Natural killer cell treated with Interleukin-12 subunit alpha and Interleukin-12 subunit beta and Interleukin-15 and Interleukin-18, amount 100 ng/mL, for 72 hours (primary cell): ENCODE measurements at regions not wholly inside any gene's neighbourhood (a gene's known extent, or its start where the extent isn't known, plus 50 kb on each side); places are given as distances from the start of the nearest gene placed in this dataset.
"Not testable (repeated sequence)": the region's sequence is repeated elsewhere in the genome, so short reads cannot be mapped to it uniquely, and the experiment has no call there.

ENCODE experiments used
- ATAC-seq, 2 donors: fragments of 150-1000 bp; cut with Tn5 transposase in 1 of 2; sonication (Bioruptor Pico), chemical (Tn5 transposase) in 1 of 2; 2 replicates each; pipeline ENCODE4 v1.10.0; 2021
- DNase-seq: peaks from one replicate; pipeline ENCODE4 v3.0.0; 2022; ENCODE audit warnings: low spot score
- H3K27ac Mint-ChIP-seq, 2 donors: 1 replicate in 1 of 2; 2 replicates in 1 of 2; pipeline ENCODE4 v1.8.0; 2022; ENCODE audit warnings: mixed read lengths in 2 of 2, mild to moderate bottlenecking in 1 of 2, moderate library complexity in 1 of 2
- H3K27me3 Mint-ChIP-seq, 2 donors: 1 replicate in 1 of 2; 2 replicates in 1 of 2; pipeline ENCODE4 v1.8.0; 2022; ENCODE audit warnings: mixed read lengths in 2 of 2
- H3K36me3 Mint-ChIP-seq: one replicate; pipeline ENCODE4 v1.8.0; 2022; ENCODE audit warnings: mixed read lengths
- H3K4me1 Mint-ChIP-seq, 2 donors: 1 replicate in 1 of 2; 2 replicates in 1 of 2; pipeline ENCODE4 v1.8.0; 2022; ENCODE audit warnings: low read depth in 2 of 2, mixed read lengths in 2 of 2, mild to moderate bottlenecking in 1 of 2
- H3K4me3 Mint-ChIP-seq: one replicate; pipeline ENCODE4 v1.8.0; 2022; ENCODE audit warnings: mixed read lengths
- H3K9me3 Mint-ChIP-seq: 2 replicates; pipeline ENCODE4 v1.8.0; 2022; ENCODE audit warnings: mixed read lengths

DNA sequence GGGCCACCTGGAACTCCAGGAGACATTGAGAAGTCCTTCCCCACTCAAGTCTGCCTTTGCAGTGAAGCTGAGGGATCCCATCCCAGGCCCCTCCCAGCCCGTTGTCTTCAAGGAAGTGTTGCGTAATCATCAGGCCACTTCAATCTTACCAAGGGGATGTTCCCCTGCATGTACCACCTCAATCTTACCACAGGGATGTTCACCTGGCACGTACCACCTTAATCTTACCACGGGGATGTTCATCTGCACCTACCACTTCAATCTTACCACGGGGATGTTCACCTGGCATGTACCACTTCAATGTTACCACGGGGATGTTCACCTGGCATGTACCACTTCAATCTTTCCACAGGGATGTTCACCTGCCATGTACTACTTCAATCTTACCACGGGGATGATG, 108.0 kb upstream of the SYN3 start:
- DNase-seq = no peak
- Mint-ChIP-seq H3K36me3 (no peaks in the 10 kb centered on the region), H3K4me3 (no peak overlapping the region), H3K27me3 (peaks cover 10 to 13% of the 10 kb centered on the region in 2 donors), H3K27ac (no peak overlapping the region), H3K9me3 (peaks cover 8% of the 10 kb centered on the region), H3K4me1 (no peaks in the 10 kb centered on the region)
- no peak for ATAC-seq

DNA sequence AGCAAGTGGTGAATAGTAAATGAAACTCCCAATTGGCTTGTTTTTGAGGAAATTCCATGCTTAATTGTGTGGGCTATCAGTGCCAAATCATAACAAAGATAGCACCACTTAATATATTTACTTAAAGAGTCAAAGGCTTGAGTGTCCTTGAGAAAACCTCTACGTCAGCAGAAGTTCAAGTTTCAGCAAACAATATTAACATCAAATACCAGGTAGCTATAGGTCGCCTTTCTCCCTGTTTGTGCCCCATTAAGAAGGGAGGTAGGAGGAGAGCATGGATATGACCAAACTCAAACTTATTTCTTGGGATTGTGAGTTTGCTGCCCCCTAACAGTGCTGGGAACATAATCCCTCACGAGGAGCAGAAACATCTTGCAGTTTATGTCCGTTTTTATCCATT, 105.6 kb upstream of the SYN3 start:
- no peaks in the 10 kb centered on the region for H3K4me1 Mint-ChIP-seq
- ATAC-seq = no peak
- H3K27ac Mint-ChIP-seq = no peak overlapping the region
- no peaks in the 10 kb centered on the region for H3K36me3 Mint-ChIP-seq
- H3K27me3 Mint-ChIP-seq = peaks cover 7 to 14% of the 10 kb centered on the region in 2 donors
- peaks cover 4% of the 10 kb centered on the region for H3K9me3 Mint-ChIP-seq
- no peak overlapping the region for H3K4me3 Mint-ChIP-seq
- no peak for DNase-seq

DNA sequence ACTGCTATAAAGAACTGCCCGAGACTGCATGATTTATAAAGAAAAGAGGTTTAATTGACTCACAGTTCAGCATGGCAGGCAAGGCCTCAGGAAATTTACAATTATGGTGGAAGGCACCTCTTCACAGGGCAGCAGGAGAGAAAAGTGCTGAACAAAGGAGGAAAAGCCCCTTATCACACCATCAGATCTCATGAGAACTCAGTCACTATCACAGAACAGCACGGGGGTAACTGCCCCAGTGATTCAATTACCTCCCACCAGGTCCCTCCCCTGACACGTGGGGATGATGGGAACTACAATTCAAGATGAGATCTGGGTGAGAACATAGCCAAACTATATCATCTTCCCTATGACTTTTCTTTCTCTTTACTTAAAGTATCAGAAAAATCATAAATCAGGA, 104.0 kb upstream of the SYN3 start:
- Mint-ChIP-seq H3K4me1 (no peaks in the 10 kb centered on the region), H3K9me3 (peaks cover 4% of the 10 kb centered on the region), H3K4me3 (no peak overlapping the region), H3K27ac (no peak overlapping the region), H3K27me3 (peaks cover 13 to 14% of the 10 kb centered on the region in 2 donors), H3K36me3 (peaks cover 5% of the 10 kb centered on the region)
- ATAC-seq (no peak), DNase-seq (no peak)

DNA sequence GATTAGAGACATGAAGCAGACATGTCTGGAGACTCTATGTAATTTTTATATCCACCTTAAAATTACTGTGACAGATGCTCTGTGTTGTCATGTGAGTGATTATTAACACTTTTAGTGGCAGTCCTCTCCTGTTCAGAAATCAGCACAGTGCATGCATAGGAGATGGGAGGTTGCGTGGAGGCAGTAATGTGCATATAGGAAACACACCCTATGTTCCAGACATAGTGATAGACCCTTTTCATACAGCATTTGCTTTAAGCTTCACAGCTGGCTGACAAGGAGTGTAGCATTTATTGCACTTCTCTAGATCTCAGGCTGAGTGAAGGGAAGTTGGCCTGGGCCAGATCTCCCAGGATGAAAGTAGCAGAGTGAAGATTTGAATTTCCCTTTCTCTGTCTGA, 102.3 kb upstream of the SYN3 start:
- Mint-ChIP-seq H3K27ac (no peak overlapping the region), H3K36me3 (peaks cover 6% of the 10 kb centered on the region), H3K9me3 (peaks cover 3% of the 10 kb centered on the region), H3K27me3 (peaks cover 11 to 21% of the 10 kb centered on the region in 2 donors), H3K4me3 (no peak overlapping the region), H3K4me1 (no peaks in the 10 kb centered on the region)
- ATAC-seq (no peak), DNase-seq (no peak)

DNA sequence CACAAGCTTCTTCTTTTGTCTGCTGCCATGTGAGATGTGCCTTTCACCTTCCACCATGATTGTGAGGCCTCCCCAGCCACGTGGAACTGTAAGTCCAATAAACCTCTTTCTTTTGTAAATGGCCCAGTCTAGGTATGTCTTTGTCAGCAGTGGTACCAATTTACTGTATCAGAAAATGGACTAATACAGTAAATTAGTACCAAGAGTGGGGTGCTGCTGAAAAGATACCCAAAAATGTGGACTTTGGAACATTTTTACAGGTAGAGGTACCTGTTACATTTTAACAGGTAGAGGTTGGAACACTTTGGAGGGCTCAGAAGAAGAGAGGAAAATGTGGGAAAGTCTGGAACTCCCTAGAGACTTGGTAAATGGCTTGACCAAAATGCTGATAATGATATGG, 96.8 kb upstream of the SYN3 start:
- H3K27me3 Mint-ChIP-seq = peaks cover 4 to 21% of the 10 kb centered on the region in 2 donors
- not testable (repeated sequence) for H3K27ac Mint-ChIP-seq, H3K4me1 Mint-ChIP-seq, H3K4me3 Mint-ChIP-seq, ATAC-seq, DNase-seq
- H3K36me3 Mint-ChIP-seq = peaks cover 10% of the 10 kb centered on the region
- peaks cover 10% of the 10 kb centered on the region for H3K9me3 Mint-ChIP-seq

DNA sequence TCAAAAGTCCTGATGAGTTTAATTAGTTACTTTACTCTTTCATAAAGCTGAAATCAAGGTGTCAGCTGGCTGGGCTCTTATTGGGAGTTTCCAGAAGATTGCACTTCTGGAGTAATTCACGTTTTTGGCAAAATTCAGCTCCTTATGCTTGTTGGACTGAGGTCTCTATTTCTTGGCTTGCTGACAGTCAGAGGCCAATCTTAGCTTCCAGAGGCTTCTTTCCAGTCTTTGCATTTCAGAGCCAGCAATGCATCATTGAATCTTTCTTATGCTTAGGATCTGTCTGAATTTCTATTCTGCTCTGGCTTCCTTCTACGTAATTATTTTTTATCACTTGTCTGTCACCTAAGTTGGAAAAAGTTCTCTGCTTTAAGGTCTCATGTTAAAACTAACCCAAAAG, 91.4 kb upstream of the SYN3 start:
- Mint-ChIP-seq H3K27me3 (peaks cover 2 to 13% of the 10 kb centered on the region in 2 donors), H3K36me3 (peaks cover 4% of the 10 kb centered on the region), H3K4me1 (no peaks in the 10 kb centered on the region), H3K4me3 (no peak overlapping the region), H3K9me3 (no peaks in the 10 kb centered on the region), H3K27ac (no peak overlapping the region)
- DNase-seq = no peak
- no peak for ATAC-seq

DNA sequence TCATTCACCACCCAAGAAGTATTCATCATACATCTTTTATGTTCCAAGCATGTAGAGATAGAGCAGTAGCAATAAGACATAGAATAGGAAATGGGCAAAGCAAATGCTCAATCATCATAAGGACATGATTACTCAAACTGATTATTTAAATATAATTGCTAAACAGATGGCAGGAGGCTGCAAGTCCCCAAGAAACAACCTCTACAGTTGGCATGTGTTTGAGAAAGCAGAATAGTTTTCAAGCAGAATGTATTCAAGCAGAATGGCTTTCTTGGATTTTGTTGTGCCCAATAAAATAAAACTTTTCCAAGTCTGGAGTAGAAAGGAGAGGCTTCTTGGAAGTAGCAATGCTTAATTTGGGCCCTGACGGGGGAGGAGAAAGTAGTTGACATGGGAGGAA, 86.5 kb upstream of the SYN3 start:
- Mint-ChIP-seq H3K36me3 (no peaks in the 10 kb centered on the region), H3K9me3 (peaks cover 3% of the 10 kb centered on the region), H3K27me3 (peaks cover 6 to 9% of the 10 kb centered on the region in 2 donors), H3K27ac (no peak overlapping the region), H3K4me3 (no peak overlapping the region), H3K4me1 (no peaks in the 10 kb centered on the region)
- ATAC-seq (no peak), DNase-seq (no peak)

DNA sequence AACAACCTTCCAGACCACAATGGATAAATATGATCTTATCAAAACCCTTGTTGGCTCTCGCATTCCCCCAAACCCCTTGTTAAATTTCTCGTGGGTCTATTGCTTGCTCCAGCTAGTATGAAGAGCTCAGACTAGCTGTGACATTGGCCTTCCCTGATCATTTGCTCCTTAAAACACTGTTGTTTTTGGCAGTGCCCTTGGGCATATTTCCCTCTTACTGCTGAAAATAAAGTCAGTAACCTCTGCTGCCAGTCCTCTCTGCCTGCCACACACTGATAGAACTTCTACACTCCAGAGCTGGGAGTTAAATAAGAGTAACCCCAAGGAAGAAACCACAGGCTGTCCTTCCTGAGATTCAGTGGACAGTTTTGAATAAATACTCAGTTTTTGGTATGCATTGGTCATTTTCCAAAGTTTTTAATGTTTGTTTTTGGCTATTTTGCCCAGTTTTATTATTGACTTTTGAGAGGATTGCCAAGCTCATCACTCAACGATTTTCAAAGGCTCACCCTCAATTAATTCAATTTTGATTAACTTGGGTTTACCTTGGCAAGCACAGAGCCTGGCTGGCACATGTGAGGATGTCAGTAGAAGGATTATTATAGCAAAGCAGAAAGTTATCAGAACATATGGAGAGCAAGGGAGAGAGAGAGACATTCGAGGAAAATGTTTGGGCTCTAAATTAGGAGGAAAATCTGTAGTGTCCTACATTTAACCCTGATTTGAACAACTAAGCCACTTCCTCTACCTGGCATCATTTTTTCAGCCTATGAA, 84.3 kb upstream of the SYN3 start:
- H3K4me3 Mint-ChIP-seq = no peak overlapping the region
- H3K27me3 Mint-ChIP-seq = peaks cover 6 to 9% of the 10 kb centered on the region in 2 donors
- no peaks in the 10 kb centered on the region for H3K4me1 Mint-ChIP-seq
- ATAC-seq (no peak), DNase-seq (no peak)
- H3K27ac Mint-ChIP-seq = no peak overlapping the region
- H3K36me3 Mint-ChIP-seq = no peaks in the 10 kb centered on the region
- H3K9me3 Mint-ChIP-seq = peaks cover 6% of the 10 kb centered on the region

DNA sequence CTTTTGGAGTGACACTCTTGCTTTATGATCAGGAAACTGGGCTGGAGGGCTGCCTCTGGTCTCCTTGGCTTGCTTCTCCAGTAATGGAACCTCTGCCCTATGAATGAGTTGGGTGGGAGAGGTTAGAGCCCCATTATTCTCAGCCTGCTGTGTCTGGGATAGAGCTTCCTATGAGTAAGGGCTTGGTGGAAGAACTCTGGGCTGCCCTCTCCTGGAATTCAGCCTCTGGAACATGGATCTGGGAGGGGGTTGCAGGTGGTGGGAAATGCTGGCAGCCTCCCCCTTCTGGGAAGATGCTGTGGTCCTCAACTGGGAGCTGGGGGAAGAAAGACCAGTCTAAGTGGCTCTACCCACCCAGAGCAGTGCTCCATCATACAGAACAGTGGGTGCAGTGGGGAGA, 81.8 kb upstream of the SYN3 start:
- peaks cover 6% of the 10 kb centered on the region for H3K9me3 Mint-ChIP-seq
- peaks cover 0 to 9% of the 10 kb centered on the region in 2 donors for H3K27me3 Mint-ChIP-seq
- DNase-seq = no peak
- no peak for ATAC-seq
- no peak overlapping the region for H3K4me3 Mint-ChIP-seq
- no peaks in the 10 kb centered on the region for H3K4me1 Mint-ChIP-seq
- no peaks in the 10 kb centered on the region for H3K36me3 Mint-ChIP-seq
- no peak overlapping the region for H3K27ac Mint-ChIP-seq

DNA sequence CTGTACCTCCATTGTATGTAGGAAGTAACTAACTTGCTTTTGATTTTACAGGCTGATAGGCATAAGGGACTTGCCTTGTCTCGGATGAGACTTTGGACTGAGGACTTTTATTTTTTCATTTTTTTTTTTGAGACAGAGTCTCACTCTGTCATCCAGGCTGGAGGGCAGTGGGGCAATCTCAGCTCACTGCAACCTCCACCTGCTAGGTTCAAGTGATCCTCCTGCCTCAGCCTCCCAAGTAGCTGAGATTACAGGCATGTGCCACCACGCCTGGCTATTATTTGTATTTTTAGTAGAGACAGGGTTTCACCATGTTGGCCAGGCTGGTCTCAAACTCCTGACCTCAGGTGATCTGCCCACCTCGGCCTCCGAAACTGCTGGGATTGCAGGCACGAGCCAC, 80.2 kb upstream of the SYN3 start:
- not testable (repeated sequence) for H3K9me3 Mint-ChIP-seq, ATAC-seq, H3K4me1 Mint-ChIP-seq, H3K27me3 Mint-ChIP-seq, H3K36me3 Mint-ChIP-seq, DNase-seq, H3K27ac Mint-ChIP-seq, H3K4me3 Mint-ChIP-seq

DNA sequence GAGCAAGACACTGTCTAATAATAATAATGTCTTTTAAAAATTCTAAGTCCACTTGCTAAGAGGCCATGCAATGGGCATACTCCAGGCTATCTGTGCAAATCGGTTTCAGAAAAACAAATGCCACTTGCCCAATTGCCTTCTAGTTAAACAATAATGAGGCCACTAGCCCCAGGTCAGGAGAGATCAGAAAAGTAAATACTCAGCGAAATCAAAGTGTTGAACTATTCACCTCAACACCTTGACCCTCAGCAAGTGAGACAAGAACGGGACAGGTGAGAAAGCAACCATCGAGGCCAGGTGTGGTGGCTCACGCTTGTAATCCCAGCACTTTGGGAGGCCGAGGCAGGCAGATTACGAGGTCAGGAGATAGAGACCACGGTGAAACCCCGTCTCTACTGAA, 72.3 kb upstream of the SYN3 start:
- ATAC-seq (no peak), DNase-seq (no peak)
- Mint-ChIP-seq H3K36me3 (no peaks in the 10 kb centered on the region), H3K9me3 (no peaks in the 10 kb centered on the region), H3K4me1 (no peaks in the 10 kb centered on the region), H3K4me3 (no peak overlapping the region), H3K27me3 (peaks cover 0 to 3% of the 10 kb centered on the region in 2 donors), H3K27ac (no peak overlapping the region)

DNA sequence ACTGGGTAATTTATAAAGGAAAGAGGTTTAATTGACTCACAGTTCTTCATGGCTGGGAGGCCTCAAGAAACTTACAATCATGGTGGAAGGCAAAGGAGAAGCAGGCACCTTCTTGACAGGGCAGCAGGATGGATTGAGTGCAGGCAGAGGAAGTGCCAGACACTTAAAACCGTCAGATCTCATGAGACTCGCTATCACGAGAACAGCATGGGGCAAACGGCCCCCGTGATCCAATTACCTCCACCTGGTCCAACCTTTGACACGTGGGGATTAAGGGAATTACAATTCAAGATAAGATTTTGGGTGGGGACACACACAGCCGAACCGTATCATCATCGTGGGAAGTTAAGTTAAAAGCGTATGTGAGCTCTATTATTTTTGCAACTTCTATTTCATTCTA, 71.4 kb upstream of the SYN3 start:
- ATAC-seq (no peak), DNase-seq (no peak)
- no peak overlapping the region for H3K27ac Mint-ChIP-seq
- H3K9me3 Mint-ChIP-seq = no peaks in the 10 kb centered on the region
- H3K36me3 Mint-ChIP-seq = no peaks in the 10 kb centered on the region
- no peaks in the 10 kb centered on the region for H3K4me1 Mint-ChIP-seq
- H3K27me3 Mint-ChIP-seq = peaks cover 0 to 3% of the 10 kb centered on the region in 2 donors
- no peak overlapping the region for H3K4me3 Mint-ChIP-seq

DNA sequence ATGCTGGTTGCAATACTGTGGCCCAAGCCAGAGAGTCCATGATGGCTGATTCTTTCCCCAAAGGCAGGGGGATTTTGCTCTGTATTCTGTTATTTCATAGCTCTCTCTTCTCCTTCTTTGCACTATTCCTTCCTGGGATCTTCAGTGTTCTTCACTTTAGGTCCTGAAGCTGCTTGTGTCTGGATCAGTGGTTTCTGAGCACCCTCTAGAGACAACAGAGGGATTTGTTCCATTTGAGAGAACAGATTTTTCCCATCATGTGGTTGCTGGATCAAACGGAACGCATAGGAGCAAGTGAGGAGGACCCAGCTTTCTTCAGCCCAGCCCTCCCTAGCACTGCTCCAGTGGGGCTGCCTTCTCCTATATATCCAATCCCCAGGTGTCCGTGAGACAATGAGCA, 68.7 kb upstream of the SYN3 start:
- peaks cover 0 to 3% of the 10 kb centered on the region in 2 donors for H3K27me3 Mint-ChIP-seq
- no peak overlapping the region for H3K4me3 Mint-ChIP-seq
- no peaks in the 10 kb centered on the region for H3K4me1 Mint-ChIP-seq
- no peaks in the 10 kb centered on the region for H3K36me3 Mint-ChIP-seq
- DNase-seq = no peak
- no peak overlapping the region for H3K27ac Mint-ChIP-seq
- ATAC-seq = no peak
- no peaks in the 10 kb centered on the region for H3K9me3 Mint-ChIP-seq

DNA sequence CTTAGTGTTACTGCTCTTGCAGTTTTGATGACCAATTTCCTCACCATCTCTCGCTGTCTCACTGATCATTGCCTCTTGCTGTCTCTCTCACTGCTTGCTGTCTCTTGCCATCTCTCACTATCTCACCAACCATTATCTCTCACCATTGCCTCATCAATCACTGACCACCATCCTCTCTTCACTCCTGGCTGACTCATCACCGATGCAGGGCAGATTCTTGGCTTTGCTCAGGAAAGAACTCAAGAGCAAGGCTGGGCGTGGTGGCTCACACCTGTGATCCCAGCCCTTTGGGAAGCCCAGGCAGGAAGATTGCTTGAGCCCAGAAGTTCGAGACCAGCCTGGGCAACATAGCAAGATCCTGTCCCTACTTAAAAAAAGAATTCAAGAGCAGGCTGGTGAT, 66.3 kb upstream of the SYN3 start:
- no peaks in the 10 kb centered on the region for H3K9me3 Mint-ChIP-seq
- H3K4me3 Mint-ChIP-seq = no peak overlapping the region
- H3K36me3 Mint-ChIP-seq = no peaks in the 10 kb centered on the region
- H3K27ac Mint-ChIP-seq = no peak overlapping the region
- no peaks in the 10 kb centered on the region for H3K4me1 Mint-ChIP-seq
- peaks cover 0 to 3% of the 10 kb centered on the region in 2 donors for H3K27me3 Mint-ChIP-seq
- ATAC-seq = no peak
- DNase-seq = no peak

DNA sequence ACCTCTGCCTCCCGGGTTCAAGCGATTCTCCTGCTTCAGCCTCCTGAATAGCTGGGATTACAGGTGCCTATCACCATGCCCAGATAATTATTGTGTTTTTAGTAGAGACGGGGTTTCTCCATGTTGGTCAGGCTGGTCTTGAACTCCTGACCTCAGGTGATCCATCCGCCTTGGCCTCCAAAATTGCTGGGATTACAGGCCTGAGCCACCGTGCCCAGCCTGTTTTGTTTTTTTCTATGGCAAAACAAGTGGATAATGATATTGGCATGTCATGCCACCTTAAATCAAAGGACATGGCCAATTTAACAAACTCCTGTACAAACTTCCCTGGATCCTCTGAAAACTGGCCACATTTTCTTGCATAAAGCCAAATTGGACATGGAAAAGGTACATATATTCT, 64.3 kb upstream of the SYN3 start:
- not testable (repeated sequence) for H3K9me3 Mint-ChIP-seq, H3K27ac Mint-ChIP-seq, H3K4me3 Mint-ChIP-seq, DNase-seq, H3K27me3 Mint-ChIP-seq, ATAC-seq, H3K4me1 Mint-ChIP-seq, H3K36me3 Mint-ChIP-seq
